ENCODE measurements at regions not wholly inside any gene's neighbourhood (a gene's known extent, or its start where the extent isn't known, plus 50 kb on each side); places are given as distances from the start of the nearest gene placed in this dataset.

DNA sequence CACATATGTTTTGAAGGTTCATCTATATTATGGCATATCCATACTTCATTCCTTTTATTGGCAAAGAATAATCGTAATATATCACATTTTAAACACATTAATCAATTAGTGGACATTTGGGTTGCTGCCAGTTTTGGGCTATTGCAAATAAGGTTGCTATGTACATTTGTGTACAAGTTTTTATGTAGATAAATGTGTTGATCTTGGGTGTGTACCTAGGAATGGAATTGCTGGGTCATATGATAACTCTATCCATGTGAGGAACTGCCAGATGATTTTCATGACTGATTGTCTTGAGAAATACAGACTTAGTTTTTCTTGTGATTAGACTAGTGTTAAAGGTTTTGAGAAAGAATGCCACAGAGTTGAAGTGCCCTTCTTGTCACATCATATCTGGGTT, 99.2 kb upstream of the RAB40AL start:
- TF ChIP-seq EZH2 (IDR thresholded peaks at IDR 0.05; ENCODE audit: insufficient read depth, poor library complexity, severe bottlenecking) = no peak
- no peak for TF ChIP-seq EZH2phosphoT487 (IDR thresholded peaks at IDR 0.05; ENCODE audit: insufficient read depth, low read depth)

Data from GM23248 (cell line).